ENCODE measurements at regions not wholly inside any gene's neighbourhood (a gene's known extent, or its start where the extent isn't known, plus 50 kb on each side); places are given as distances from the start of the nearest gene placed in this dataset.

- H3K4me1 ChIP-seq (ENCODE audit: control insufficient read depth, insufficient read depth, low read length), result no peaks in the 10 kb centered on the region
- H2AFZ ChIP-seq (ENCODE audit: control insufficient read depth, low read depth, low read length), result no peak overlapping the region
- ATAC-seq, result no peak
- H3K27me3 ChIP-seq (replicated peaks in 1 of 2; ENCODE audit: control insufficient read depth in 2 of 2, insufficient read depth in 2 of 2, low read length in 1 of 2), result no peaks in the 10 kb centered on the region
- no peak for FAIRE-seq
- H3K9me3 ChIP-seq (replicated peaks; ENCODE audit: control insufficient read depth, insufficient read depth, low read length), result no peaks in the 10 kb centered on the region
- ChIA-PET SMC1A (ENCODE audit: uncharacterized antibody, unreplicated experiment) (no interaction called here), POLR2A (no interaction called here), RAD21 (ENCODE audit: unreplicated experiment) (no interaction called here), CTCF (no interaction called here)
- H3K4me3 ChIP-seq, result no peak overlapping the region
- no peak overlapping the region for H3K4me2 ChIP-seq (ENCODE audit: control insufficient read depth, insufficient read depth)
- intact Hi-C loops (cut with micrococcal nuclease; ENCODE audit: unreplicated experiment), result no loop called here
- H3K27ac ChIP-seq (ENCODE audit: control insufficient read depth, insufficient read depth), result no peak overlapping the region
- TF ChIP-seq USF2 (IDR thresholded peaks at IDR 0.05; ENCODE audit: borderline replicate concordance, low read depth, low read length) (no peak), CBX3 (IDR thresholded peaks at IDR 0.05; ENCODE audit: borderline replicate concordance, low read depth) (no peak), YBX1 (IDR thresholded peaks at IDR 0.05) (no peak), BRCA1 (IDR thresholded peaks at IDR 0.05; ENCODE audit: low read depth, low read length) (no peak), GATAD2B (conservative IDR thresholded peaks at IDR 0.05; ENCODE audit: low read depth) (no peak), KAT2A (conservative IDR thresholded peaks at IDR 0.05; ENCODE audit: control insufficient read depth, low read depth, low read length) (no peak), SREBF1 (IDR thresholded peaks at IDR 0.05; ENCODE audit: low read length) (no peak), ZNF217 (IDR thresholded peaks at IDR 0.05) (no peak)
- TF ChIP-seq, protein P1, sequence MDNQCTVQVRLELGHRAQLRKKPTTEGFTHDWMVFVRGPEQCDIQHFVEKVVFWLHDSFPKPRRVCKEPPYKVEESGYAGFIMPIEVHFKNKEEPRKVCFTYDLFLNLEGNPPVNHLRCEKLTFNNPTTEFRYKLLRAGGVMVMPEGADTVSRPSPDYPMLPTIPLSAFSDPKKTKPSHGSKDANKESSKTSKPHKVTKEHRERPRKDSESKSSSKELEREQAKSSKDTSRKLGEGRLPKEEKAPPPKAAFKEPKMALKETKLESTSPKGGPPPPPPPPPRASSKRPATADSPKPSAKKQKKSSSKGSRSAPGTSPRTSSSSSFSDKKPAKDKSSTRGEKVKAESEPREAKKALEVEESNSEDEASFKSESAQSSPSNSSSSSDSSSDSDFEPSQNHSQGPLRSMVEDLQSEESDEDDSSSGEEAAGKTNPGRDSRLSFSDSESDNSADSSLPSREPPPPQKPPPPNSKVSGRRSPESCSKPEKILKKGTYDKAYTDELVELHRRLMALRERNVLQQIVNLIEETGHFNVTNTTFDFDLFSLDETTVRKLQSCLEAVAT (IDR thresholded peaks at IDR 0.05), result no peak
- no peaks in the 10 kb centered on the region for H4K20me1 ChIP-seq (ENCODE audit: control insufficient read depth, insufficient read depth)
- no TSS peak for BruUV-seq (replicated peaks)
- DNase-seq (ENCODE audit: low read depth, low spot score), result no peak
- in situ Hi-C loops (cut with MboI), result no loop called here
- no peaks in the 10 kb centered on the region for H3K36me3 ChIP-seq (ENCODE audit: control insufficient read depth in 2 of 2, insufficient read depth in 2 of 2, low read length in 1 of 2)
- H3K79me2 ChIP-seq (ENCODE audit: control insufficient read depth, insufficient read depth, low read length), result no peaks in the 10 kb centered on the region
- WGBS (ENCODE audit: insufficient coverage, insufficient replicate concordance, low lambda C conversion rate, missing lambda C conversion rate), result 0% methylated on average over 1 of the region's 1 CpG
- H3K9ac ChIP-seq (ENCODE audit: control insufficient read depth, insufficient read depth, low read length), result no peak overlapping the region
Observed at GRCh38 chr1:88133991-88134390, 550.1 kb upstream of the PKN2 start.

Data from GM12878 (cell line).